Spleen (tissue), 7 donors: ENCODE measurements at regions not wholly inside any gene's neighbourhood (a gene's known extent, or its start where the extent isn't known, plus 50 kb on each side); places are given as distances from the start of the nearest gene placed in this dataset.

ENCODE experiments used
- POLR2A ChIP-seq, 3 donors: fragments of 450-650 bp; IDR thresholded peaks; one replicate each; pipeline ENCODE4 v1.5.1; 2017; ENCODE audit warnings: antibody characterized with exemption in 3 of 3, mild to moderate bottlenecking in 1 of 3
- TF ChIP-seq, protein P1 (sequence below), 11 experiments: fragments of 200-600 bp in 7 of 11; fragments of 450-650 bp in 4 of 11; sonication (generic) in 4 of 11; IDR thresholded peaks in 8 of 11; conservative IDR thresholded peaks in 3 of 11; 1 replicate in 7 of 11; 2 replicates in 4 of 11; pipeline versions ENCODE4 v1.4.0 to v1.8.0; 2016 to 2021; ENCODE audit warnings: antibody characterized with exemption in 11 of 11, inconsistent platforms in 4 of 11, mild to moderate bottlenecking in 1 of 11
- donor health status: DM: no; HTN: no; CAD: no; lungs with moderate emphysema.
- donor health status: DM: no; HTN: no; CAD: no.
- donor health status: DM: no; HTN: no; CAD: no.

GRCh38 chr2:139495851-139496250 lies 715.7 kb upstream of the NXPH2 start:
- TF ChIP-seq, protein P1, sequence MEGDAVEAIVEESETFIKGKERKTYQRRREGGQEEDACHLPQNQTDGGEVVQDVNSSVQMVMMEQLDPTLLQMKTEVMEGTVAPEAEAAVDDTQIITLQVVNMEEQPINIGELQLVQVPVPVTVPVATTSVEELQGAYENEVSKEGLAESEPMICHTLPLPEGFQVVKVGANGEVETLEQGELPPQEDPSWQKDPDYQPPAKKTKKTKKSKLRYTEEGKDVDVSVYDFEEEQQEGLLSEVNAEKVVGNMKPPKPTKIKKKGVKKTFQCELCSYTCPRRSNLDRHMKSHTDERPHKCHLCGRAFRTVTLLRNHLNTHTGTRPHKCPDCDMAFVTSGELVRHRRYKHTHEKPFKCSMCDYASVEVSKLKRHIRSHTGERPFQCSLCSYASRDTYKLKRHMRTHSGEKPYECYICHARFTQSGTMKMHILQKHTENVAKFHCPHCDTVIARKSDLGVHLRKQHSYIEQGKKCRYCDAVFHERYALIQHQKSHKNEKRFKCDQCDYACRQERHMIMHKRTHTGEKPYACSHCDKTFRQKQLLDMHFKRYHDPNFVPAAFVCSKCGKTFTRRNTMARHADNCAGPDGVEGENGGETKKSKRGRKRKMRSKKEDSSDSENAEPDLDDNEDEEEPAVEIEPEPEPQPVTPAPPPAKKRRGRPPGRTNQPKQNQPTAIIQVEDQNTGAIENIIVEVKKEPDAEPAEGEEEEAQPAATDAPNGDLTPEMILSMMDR (IDR thresholded peaks at IDR 0.05 in 8 of 11, conservative IDR thresholded peaks at IDR 0.05 in 3 of 11) = no peak
- TF ChIP-seq POLR2A (IDR thresholded peaks at IDR 0.05) = no peak
